HG03280 (cell line): ENCODE measurements at regions not wholly inside any gene's neighbourhood (a gene's known extent, or its start where the extent isn't known, plus 50 kb on each side); places are given as distances from the start of the nearest gene placed in this dataset.
"Not testable (repeated sequence)": the region's sequence is repeated elsewhere in the genome, so short reads cannot be mapped to it uniquely, and the experiment has no call there.

Source experiments
- ATAC-seq: cut with Tn5 transposase; IDR thresholded peaks from one replicate; pipeline ENCODE4 v1.9.1; 2021; ENCODE audit warnings: mild to moderate bottlenecking, moderate library complexity; ENCODE audit not compliant: unreplicated experiment

DNA sequence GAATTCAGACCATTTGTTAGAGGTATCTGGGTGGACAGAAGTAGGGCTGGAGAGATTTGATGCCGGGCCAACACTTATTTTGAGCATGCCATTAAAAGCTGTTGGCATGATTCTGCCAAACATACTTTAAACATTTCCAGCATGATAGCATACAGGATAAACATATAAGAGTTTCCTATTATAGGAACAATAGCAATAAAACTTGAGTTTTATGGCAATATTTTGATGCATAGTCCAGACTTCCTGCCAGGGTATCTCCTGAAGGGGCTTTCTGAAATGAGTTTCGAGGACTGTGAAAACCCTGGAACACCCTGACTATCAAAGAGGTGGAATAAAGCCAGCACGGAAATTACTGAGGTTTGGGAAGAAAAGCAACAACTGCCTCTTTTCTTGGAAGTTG lies 1398.0 kb upstream of the NXPH2 start:
- ATAC-seq, result no peak

DNA sequence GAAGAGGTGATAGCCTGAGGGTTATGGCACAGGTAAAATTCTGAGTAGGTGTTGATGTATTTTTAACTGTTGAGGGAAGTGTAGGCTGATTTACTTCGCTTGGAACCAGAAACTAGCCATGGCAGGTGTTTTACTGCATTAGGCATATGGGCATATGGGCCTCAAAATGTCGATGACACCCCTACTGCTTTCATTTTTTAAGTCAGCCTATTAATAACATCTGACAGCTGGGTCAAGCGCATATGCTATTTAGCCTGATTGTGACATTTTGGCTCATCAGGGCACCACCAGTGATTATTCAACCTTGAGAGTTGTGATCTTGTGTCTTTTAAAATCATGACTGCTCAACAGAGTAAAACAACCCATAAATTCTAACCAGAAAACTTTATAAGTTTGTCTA lies 1396.9 kb upstream of the NXPH2 start:
- no peak for ATAC-seq

DNA sequence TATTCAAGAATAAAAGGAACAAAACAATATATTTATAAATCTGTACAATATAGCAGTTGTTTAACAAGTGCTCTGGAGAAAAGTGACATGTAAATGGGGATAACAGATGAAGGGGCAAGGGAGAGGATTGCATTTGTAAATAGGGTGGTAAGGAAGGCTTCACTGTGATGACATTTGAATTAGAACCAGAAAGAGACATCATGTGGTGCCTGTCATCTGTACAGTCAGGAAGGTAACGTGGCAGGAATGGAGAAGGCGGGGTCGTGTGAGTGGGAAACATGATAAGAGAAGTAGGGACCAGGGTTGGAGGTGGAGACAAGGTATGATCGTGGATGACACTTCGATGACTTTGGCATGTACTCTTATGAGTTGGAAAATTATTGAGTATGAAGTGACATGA lies 1393.6 kb upstream of the NXPH2 start:
- no peak for ATAC-seq

DNA sequence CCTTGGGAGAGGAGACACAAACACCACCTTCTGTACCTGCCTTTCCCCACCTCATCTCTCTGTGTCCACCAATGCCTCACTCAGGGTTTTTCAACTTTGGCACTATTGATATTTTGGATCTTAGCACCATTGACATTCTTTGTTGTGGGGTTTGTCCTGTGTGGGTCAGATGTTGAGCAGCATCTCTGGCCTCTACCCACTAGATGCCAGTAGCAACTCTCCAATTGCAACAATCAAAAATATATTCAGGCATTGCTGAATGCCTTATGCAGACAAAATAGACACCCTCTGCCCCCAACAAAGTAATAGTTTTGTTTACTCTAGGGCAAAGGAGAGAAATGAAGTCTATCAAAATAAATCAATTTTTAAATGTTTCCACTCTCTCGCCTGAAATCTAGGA lies 1384.3 kb upstream of the NXPH2 start:
- no peak for ATAC-seq

DNA sequence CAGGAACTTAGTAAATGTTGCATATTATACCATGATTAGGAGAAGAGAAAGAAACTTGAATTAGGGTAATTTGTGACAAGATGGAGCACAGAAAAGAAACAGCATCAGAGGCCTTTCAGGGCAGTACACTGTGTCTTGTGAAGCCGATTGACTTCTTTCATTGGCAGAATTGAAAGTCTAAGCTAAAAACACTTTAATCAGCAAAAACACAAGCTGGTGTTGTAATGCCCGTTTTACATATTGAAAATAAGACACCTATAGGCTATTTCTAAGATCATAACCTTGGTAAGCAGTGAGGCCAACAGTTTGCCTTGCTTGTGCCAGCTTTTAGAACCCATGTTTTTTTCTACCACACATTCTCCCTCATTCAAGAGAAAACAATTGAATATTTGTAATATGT lies 1378.1 kb upstream of the NXPH2 start:
- no peak for ATAC-seq

DNA sequence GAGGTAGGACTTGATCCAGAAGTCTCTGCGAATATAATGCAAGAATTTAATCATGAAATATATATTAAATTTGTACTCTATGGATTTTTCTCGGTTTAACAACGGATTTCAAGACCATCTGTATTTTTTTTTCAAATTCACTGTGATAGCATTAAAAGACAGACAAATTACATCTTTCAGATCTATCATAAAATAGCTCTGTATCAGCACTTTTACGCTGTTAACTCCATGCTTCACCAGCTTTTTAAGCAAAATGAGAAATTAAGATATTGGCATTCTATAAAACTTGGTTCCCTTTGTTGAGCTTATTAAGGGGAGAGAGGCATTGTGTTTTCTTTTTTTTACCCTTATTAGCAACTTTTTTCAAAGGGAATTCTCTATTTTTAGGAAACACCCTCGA lies 1377.6 kb upstream of the NXPH2 start:
- ATAC-seq, result no peak

DNA sequence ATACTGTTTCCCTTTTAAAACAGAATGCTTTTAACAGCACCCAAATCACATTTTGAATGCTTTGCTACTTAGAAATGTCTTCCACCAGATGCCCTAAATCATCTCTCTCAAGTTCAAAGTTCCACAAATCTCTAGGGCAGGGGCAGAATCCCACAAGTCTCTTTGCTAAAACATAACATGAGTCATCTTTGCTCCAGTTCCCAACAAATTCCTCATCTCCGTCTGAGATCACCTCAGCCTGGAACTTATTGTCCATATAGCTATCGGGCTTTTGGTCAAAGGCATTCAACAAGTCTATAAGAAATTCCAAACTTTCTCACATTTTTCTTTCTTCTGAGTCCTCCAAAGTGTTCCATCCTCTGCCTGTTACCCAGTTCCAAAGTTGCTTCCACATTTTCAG lies 1374.5 kb upstream of the NXPH2 start:
- ATAC-seq, result no peak

DNA sequence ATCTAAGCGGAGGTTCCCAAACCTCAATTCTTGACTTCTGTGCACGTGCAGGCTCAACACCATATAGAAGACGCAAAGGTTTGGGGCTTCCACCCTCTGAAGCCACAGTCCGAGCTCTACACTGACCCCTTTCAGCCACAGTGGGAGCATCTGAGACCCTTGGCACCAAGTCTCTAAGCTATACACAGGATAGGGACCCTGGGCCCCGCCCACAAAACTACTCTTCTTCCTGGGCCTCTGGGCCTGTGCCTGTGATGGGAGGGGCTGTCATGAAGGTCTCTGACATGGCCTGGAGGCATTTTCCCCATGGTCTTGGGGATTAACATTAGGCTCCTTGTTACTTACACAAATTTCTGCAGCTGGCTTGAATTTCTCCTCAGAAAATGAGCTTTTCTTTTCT lies 1374.1 kb upstream of the NXPH2 start:
- no peak for ATAC-seq

GRCh38 chr2:140144611-140145010 lies 1364.4 kb upstream of the NXPH2 start:
- no peak for ATAC-seq

- ATAC-seq, result no peak
Observed at GRCh38 chr2:140138736-140139135, 1358.5 kb upstream of the NXPH2 start.

- no peak for ATAC-seq
Observed at GRCh38 chr2:140136861-140137260, 1356.7 kb upstream of the NXPH2 start.

GRCh38 chr2:140136366-140136765 lies 1356.2 kb upstream of the NXPH2 start:
- ATAC-seq, result no peak

DNA sequence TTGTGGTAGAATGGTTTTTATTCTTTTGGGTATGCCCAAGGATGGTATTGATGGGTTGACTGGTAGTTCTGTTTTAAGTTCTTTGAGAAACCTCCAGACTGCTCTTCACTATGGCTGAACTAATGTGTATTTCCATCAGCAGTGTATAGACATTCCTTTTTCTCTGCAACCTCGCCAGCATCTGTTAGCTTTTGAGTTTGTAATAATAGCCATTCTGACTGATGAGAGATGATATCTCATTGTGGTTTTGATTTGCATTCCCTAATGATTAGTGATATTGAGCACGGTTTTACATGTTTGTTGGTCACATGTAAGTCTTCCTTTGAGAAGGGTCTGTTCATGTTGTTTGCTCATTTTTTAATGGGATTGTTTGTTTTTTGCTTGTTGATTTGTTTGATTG lies 1348.7 kb upstream of the NXPH2 start:
- ATAC-seq, result no peak

GRCh38 chr2:140122001-140122400 lies 1341.8 kb upstream of the NXPH2 start:
- no peak for ATAC-seq

DNA sequence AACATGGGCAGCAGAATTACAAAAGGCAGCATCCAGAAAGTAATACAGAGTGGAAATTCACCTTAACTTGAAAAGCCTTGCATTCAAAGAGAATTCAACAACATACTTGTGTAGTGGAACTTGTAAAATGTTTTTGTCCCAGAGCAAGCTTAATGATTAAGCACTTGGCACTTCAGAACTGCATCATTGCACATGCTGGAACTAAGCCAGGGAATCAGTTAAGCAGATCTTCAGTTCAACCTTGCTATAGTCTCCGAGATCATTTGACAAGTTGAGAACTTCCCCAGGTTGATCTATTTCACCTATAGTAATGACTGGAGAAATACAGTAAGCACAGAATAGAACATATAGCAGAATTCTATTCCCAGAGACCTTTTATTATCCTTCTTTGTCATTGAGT lies 1337.2 kb upstream of the NXPH2 start:
- no peak for ATAC-seq

DNA sequence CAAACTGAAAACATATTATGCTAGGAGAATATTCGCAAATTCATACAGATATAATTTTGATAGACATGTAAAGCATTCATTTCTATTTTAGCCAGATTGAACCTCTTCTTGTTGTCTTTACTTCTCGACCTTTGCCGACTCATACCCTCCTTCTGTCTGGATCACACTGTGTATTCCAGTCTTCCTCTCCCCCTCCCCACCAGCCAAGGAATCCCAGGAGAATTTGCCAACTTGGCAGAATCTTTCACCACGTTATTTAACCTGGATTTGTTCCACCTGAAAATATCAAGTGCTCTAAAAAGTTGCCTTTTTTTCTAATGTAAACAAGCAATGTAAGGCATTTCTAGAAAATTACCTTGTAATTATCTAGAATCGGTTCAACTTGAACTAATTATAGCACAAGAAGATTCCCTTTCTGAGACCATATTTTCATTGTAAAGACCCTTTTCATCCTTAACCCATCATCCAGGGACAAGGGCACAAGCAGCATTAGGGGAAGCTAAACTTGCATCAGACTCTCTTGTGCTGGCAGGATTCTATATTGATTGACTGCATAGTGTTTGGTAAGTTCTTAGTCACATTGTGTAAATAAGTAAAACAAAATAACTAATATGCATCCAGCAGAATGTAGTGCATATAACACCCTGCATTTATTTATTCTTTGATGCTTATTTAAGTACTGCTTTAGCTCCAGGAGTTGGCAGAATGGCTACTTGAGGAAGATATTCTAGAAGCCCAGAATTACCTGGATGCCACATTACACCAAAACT lies 1328.7 kb upstream of the NXPH2 start:
- no peak for ATAC-seq

DNA sequence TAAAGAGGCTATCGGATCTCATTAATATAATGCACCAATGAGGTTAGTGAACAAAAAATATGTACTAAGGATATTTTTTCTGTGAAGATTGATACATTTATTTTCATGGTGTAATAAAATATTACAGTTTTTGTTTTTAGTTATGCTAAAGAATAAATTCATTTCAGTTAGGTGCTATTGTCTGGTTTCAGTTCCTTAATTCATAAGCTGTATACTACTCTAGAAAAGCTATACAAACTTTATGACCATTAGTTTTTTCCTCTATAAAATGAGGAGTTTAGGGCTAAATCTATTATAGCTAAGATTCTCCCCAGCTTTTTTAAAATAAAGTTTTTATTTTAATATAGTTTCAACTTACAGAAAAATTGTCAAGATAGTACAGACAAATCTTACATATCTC lies 1311.7 kb upstream of the NXPH2 start:
- no peak for ATAC-seq

GRCh38 chr2:140086964-140087363 lies 1306.8 kb upstream of the NXPH2 start:
- ATAC-seq, result no peak

GRCh38 chr2:140085674-140086073 lies 1305.5 kb upstream of the NXPH2 start:
- no peak for ATAC-seq

- no peak for ATAC-seq
Observed at GRCh38 chr2:140079038-140079437, 1298.8 kb upstream of the NXPH2 start.

GRCh38 chr2:140076164-140076563 lies 1296.0 kb upstream of the NXPH2 start:
- ATAC-seq, result no peak

DNA sequence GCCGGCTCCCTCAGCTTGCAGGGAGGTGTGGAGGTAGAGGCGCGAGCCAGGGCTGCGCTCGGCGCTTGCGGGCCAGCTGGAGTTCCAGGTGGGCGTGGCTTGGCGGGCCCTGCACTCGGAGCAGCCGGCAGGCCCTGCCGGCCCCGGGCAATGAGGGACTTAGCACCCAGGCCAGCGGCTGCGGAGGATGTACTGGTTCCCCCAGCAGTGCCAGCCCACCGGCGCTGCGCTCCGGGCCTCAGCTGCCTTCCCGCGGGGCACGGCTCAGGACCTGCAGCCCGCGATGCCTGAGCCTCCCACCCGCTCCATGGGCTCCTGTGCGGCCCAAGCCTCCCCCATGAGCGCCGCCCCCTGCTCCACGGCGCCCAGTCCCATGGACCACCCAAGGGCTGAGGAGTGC lies 1293.6 kb upstream of the NXPH2 start:
- not testable (repeated sequence) for ATAC-seq

DNA sequence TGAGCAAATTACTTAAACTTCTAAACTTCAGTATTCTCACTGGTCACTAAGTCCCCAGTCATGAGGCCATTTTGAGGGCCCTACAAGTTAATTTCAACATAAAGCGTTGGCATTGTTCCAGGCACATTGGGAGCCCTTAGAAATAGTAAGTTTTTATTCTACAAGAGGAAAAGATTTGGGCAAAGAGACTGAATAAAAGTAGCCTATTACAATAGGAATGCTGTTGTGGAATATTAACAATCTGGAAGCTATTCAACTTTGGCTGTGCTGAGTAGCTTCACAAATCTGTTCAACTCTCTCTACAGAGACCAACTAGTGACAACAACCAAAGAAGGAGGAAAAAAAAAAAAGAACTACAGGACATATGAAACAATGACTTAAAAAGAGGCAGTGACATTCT lies 1287.5 kb upstream of the NXPH2 start:
- ATAC-seq, result no peak
